ENCODE measurements at regions not wholly inside any gene's neighbourhood (a gene's known extent, or its start where the extent isn't known, plus 50 kb on each side); places are given as distances from the start of the nearest gene placed in this dataset.

DNA sequence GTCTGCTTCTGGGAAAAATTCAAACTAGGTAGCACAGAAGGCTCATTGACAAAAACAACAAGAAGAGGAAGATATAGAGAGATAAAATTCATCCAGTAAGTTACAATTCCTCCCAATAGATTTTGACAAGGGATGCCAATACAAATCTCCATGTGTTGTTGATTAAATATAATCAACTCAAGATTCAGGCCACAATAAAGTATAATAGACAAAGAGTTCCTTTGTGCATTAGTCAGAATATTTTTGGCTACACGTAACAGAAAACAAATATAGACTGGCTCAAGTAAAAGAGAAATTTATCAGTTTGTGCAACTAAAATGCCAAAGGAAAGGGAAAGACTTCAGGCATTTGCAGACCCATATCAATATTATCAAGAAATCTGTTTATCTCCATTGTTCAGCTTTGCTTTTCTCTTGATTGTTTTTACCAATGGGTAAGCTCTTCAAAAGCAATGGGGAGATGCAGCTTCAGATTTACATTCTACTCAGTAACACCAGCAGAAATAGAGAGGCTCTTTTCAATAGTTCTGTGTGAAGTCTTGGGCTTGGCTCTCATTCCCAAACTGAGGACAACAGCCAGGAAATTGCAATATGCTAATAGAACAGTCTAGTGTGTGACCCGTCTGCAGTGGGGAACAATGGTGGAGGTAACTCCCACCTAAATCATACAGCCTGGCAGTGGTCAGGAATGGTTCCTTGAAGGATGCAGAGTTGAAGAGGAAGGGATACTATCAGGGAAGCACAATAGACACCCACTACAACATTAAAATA is 77.6 kb upstream of the PROK2 start:
- no peaks in the 10 kb centered on the region for H3K4me1 ChIP-seq (ENCODE audit: control insufficient read depth, insufficient read depth, low read length)
- no peak overlapping the region for H3K27ac ChIP-seq (ENCODE audit: insufficient read depth, low read depth, low read length, poor library complexity, severe bottlenecking)
- H3K36me3 ChIP-seq (ENCODE audit: control insufficient read depth, insufficient read depth, low read length) = no peaks in the 10 kb centered on the region
- H3K27me3 ChIP-seq (ENCODE audit: control insufficient read depth, insufficient read depth, low read length, poor library complexity, severe bottlenecking) = no peaks in the 10 kb centered on the region
- WGBS, 2 experiments = 92 to 100% methylated on average over 2 of the region's 2 CpGs
- H3K9me3 ChIP-seq (ENCODE audit: control insufficient read depth, low read length) = no peaks in the 10 kb centered on the region
- H3K4me3 ChIP-seq (ENCODE audit: insufficient read depth, low read depth, low read length) = no peak overlapping the region

DNA sequence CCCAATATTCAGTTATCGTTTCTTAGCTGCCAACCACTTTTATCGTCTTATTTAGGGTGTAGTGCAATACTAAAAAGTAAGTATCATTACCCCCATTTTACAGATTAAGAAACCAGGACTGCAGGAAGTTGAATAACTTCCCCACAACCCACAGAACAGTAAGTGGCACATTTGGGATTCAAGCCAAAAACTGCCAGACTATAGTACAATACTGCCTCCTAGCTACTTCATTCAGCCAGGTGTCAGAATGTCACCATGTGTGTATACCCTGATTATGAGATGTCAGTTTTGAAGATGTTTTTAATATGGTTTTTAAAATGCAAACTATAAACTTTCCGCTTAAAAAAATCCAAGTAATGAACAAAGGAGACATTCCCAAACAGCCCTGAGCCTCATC is 74.2 kb upstream of the PROK2 start:
- H3K4me1 ChIP-seq (ENCODE audit: control insufficient read depth, insufficient read depth, low read length) = no peaks in the 10 kb centered on the region
- no peaks in the 10 kb centered on the region for H3K9me3 ChIP-seq (ENCODE audit: control insufficient read depth, low read length)
- H3K4me3 ChIP-seq (ENCODE audit: insufficient read depth, low read depth, low read length) = no peak overlapping the region
- no peak overlapping the region for H3K27ac ChIP-seq (ENCODE audit: insufficient read depth, low read depth, low read length, poor library complexity, severe bottlenecking)
- H3K27me3 ChIP-seq (ENCODE audit: control insufficient read depth, insufficient read depth, low read length, poor library complexity, severe bottlenecking) = no peaks in the 10 kb centered on the region
- WGBS, 2 experiments = 91 to 100% methylated on average over 1 of the region's 3 CpGs
- no peaks in the 10 kb centered on the region for H3K36me3 ChIP-seq (ENCODE audit: control insufficient read depth, insufficient read depth, low read length)

DNA sequence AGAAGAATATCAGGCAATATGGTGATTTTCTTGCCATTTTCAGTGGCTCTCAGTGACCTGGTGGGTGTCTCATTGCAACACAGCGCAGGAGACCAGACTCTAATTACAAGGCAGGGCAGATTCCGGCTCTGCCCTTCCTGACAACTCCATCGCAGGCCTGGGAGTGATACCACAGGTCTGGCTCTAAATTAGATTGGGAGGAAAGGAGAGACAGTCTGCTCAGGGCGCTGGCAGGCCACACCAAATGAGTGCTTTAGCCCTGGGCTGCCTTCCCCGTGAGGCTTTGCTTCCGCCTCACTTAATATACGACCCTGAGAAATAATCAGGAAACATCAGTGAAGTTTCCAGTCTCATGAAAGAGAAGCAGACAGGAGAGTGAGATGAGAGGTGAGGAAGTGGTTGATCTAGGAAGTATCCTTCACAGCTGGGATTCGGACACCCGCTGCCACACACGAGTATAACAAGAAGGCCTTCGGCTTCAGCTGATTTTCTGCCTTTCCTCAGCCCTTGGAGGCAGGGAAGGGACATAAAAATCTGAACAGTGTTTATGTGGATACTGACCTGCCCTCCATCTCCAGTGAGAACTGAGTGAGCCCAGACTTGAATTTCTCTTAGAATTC is 73.7 kb upstream of the PROK2 start:
- Histone ChIP-seq H3K9me3 (ENCODE audit: control insufficient read depth, low read length) (no peaks in the 10 kb centered on the region), H3K36me3 (ENCODE audit: control insufficient read depth, insufficient read depth, low read length) (no peaks in the 10 kb centered on the region), H3K4me1 (ENCODE audit: control insufficient read depth, insufficient read depth, low read length) (no peaks in the 10 kb centered on the region), H3K27ac (ENCODE audit: insufficient read depth, low read depth, low read length, poor library complexity, severe bottlenecking) (no peak overlapping the region), H3K27me3 (ENCODE audit: control insufficient read depth, insufficient read depth, low read length, poor library complexity, severe bottlenecking) (no peaks in the 10 kb centered on the region), H3K4me3 (ENCODE audit: insufficient read depth, low read depth, low read length) (no peak overlapping the region)
- 75 to 81% methylated on average over 11 of the region's 11 CpGs for WGBS, 2 experiments

DNA sequence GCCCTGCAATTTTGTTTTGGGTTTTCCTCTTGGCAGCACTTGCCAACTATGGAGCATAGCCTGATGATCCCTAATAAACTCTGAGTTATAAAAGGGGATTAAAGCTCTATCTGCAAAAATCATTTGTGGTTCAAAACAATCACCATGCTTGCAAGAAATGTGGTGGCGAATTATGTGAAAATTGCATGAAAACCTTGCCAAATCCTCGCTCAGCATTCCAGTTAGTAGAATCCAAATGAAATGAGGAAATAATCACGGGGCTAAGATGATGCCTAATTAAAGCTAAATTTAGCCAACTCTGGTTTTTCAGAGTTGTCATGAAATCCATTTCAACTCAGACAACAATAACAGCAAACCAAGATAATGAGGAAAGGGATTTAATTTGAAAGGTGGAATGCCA is 73.0 kb upstream of the PROK2 start:
- no peak overlapping the region for H3K27ac ChIP-seq (ENCODE audit: insufficient read depth, low read depth, low read length, poor library complexity, severe bottlenecking)
- H3K9me3 ChIP-seq (ENCODE audit: control insufficient read depth, low read length) = no peaks in the 10 kb centered on the region
- no peaks in the 10 kb centered on the region for H3K27me3 ChIP-seq (ENCODE audit: control insufficient read depth, insufficient read depth, low read length, poor library complexity, severe bottlenecking)
- 94 to 99% methylated on average over 3 of the region's 3 CpGs for WGBS, 2 experiments
- no peaks in the 10 kb centered on the region for H3K4me1 ChIP-seq (ENCODE audit: control insufficient read depth, insufficient read depth, low read length)
- H3K4me3 ChIP-seq (ENCODE audit: insufficient read depth, low read depth, low read length) = no peak overlapping the region
- H3K36me3 ChIP-seq (ENCODE audit: control insufficient read depth, insufficient read depth, low read length) = no peaks in the 10 kb centered on the region

GRCh38 chr3:71854706-71855105 is 69.8 kb upstream of the PROK2 start:
- no peak overlapping the region for H3K27ac ChIP-seq (ENCODE audit: insufficient read depth, low read depth, low read length, poor library complexity, severe bottlenecking)
- H3K27me3 ChIP-seq (ENCODE audit: control insufficient read depth, insufficient read depth, low read length, poor library complexity, severe bottlenecking) = no peaks in the 10 kb centered on the region
- H3K9me3 ChIP-seq (ENCODE audit: control insufficient read depth, low read length) = no peaks in the 10 kb centered on the region
- 73 to 84% methylated on average over 4 of the region's 4 CpGs for WGBS, 2 experiments
- H3K36me3 ChIP-seq (ENCODE audit: control insufficient read depth, insufficient read depth, low read length) = no peaks in the 10 kb centered on the region
- peaks cover 9% of the 10 kb centered on the region for H3K4me1 ChIP-seq (ENCODE audit: control insufficient read depth, insufficient read depth, low read length)
- no peak overlapping the region for H3K4me3 ChIP-seq (ENCODE audit: insufficient read depth, low read depth, low read length)

- H3K4me1 ChIP-seq (ENCODE audit: control insufficient read depth, insufficient read depth, low read length) = peaks cover 9% of the 10 kb centered on the region
- H3K27me3 ChIP-seq (ENCODE audit: control insufficient read depth, insufficient read depth, low read length, poor library complexity, severe bottlenecking) = no peaks in the 10 kb centered on the region
- H3K9me3 ChIP-seq (ENCODE audit: control insufficient read depth, low read length) = no peaks in the 10 kb centered on the region
- no peak overlapping the region for H3K4me3 ChIP-seq (ENCODE audit: insufficient read depth, low read depth, low read length)
- no peak overlapping the region for H3K27ac ChIP-seq (ENCODE audit: insufficient read depth, low read depth, low read length, poor library complexity, severe bottlenecking)
- no peaks in the 10 kb centered on the region for H3K36me3 ChIP-seq (ENCODE audit: control insufficient read depth, insufficient read depth, low read length)
- 93 to 98% methylated on average over 5 of the region's 5 CpGs for WGBS, 2 experiments
These were observed 69.1 kb upstream of the PROK2 start for GRCh38 chr3:71854096-71854495.

DNA sequence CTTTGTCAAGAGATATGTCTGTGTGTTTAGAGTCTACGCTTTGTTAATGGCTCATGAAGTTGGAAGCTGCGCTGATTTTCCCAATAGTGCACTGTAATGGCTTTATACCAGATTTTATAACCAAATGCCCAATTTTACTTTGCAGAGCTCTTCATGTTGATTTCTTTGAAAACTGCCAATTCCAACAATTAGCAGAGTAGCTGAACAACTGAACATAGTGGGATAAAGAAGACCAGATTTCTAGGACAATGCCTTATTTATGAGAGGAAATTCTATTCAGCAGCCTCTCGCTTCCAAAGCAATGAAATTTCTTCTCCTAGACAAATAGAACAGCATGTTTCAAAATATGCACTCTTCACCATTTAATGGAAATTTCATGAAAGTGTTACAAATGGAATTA is 66.9 kb upstream of the PROK2 start:
- 93 to 98% methylated on average over 3 of the region's 3 CpGs for WGBS, 2 experiments
- H3K4me3 ChIP-seq (ENCODE audit: insufficient read depth, low read depth, low read length) = no peak overlapping the region
- no peaks in the 10 kb centered on the region for H3K9me3 ChIP-seq (ENCODE audit: control insufficient read depth, low read length)
- no peaks in the 10 kb centered on the region for H3K36me3 ChIP-seq (ENCODE audit: control insufficient read depth, insufficient read depth, low read length)
- no peak overlapping the region for H3K27ac ChIP-seq (ENCODE audit: insufficient read depth, low read depth, low read length, poor library complexity, severe bottlenecking)
- peaks cover 9% of the 10 kb centered on the region for H3K4me1 ChIP-seq (ENCODE audit: control insufficient read depth, insufficient read depth, low read length)
- H3K27me3 ChIP-seq (ENCODE audit: control insufficient read depth, insufficient read depth, low read length, poor library complexity, severe bottlenecking) = no peaks in the 10 kb centered on the region

GRCh38 chr3:71850654-71851053 is 65.7 kb upstream of the PROK2 start:
- Histone ChIP-seq H3K36me3 (ENCODE audit: control insufficient read depth, insufficient read depth, low read length) (no peaks in the 10 kb centered on the region), H3K27ac (ENCODE audit: insufficient read depth, low read depth, low read length, poor library complexity, severe bottlenecking) (no peak overlapping the region), H3K27me3 (ENCODE audit: control insufficient read depth, insufficient read depth, low read length, poor library complexity, severe bottlenecking) (no peaks in the 10 kb centered on the region), H3K9me3 (ENCODE audit: control insufficient read depth, low read length) (no peaks in the 10 kb centered on the region), H3K4me1 (ENCODE audit: control insufficient read depth, insufficient read depth, low read length) (peaks cover 9% of the 10 kb centered on the region), H3K4me3 (ENCODE audit: insufficient read depth, low read depth, low read length) (no peak overlapping the region)
- 79 to 86% methylated on average over 1 of the region's 1 CpG for WGBS, 2 experiments

DNA sequence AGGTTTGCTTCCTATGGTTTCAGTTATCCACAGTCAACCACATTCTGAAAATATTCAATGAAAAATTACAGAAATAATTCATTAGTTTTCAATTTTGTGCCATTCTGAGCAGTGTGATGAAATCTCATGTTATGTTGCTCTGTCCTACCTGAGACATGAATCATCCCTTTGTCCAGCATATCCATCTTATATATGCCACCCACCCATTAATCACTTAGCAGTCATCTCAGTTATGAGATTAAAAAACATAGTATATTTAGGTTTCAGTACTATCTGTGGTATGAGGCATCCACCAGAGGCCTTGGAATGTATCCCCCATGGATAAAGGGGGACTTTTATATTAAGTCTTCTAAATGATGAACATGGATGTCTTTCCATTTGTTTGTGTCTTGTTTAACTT is 64.7 kb upstream of the PROK2 start:
- no peak overlapping the region for H3K27ac ChIP-seq (ENCODE audit: insufficient read depth, low read depth, low read length, poor library complexity, severe bottlenecking)
- H3K4me3 ChIP-seq (ENCODE audit: insufficient read depth, low read depth, low read length) = no peak overlapping the region
- H3K36me3 ChIP-seq (ENCODE audit: control insufficient read depth, insufficient read depth, low read length) = no peaks in the 10 kb centered on the region
- peaks cover 9% of the 10 kb centered on the region for H3K4me1 ChIP-seq (ENCODE audit: control insufficient read depth, insufficient read depth, low read length)
- no peaks in the 10 kb centered on the region for H3K9me3 ChIP-seq (ENCODE audit: control insufficient read depth, low read length)
- no peaks in the 10 kb centered on the region for H3K27me3 ChIP-seq (ENCODE audit: control insufficient read depth, insufficient read depth, low read length, poor library complexity, severe bottlenecking)

- WGBS, 2 experiments = 88 to 93% methylated on average over 3 to 4 of the region's 4 CpGs
- no peaks in the 10 kb centered on the region for H3K36me3 ChIP-seq (ENCODE audit: control insufficient read depth, insufficient read depth, low read length)
- no peaks in the 10 kb centered on the region for H3K27me3 ChIP-seq (ENCODE audit: control insufficient read depth, insufficient read depth, low read length, poor library complexity, severe bottlenecking)
- H3K9me3 ChIP-seq (ENCODE audit: control insufficient read depth, low read length) = no peaks in the 10 kb centered on the region
- no peak overlapping the region for H3K4me3 ChIP-seq (ENCODE audit: insufficient read depth, low read depth, low read length)
- peaks cover 9% of the 10 kb centered on the region for H3K4me1 ChIP-seq (ENCODE audit: control insufficient read depth, insufficient read depth, low read length)
- H3K27ac ChIP-seq (ENCODE audit: insufficient read depth, low read depth, low read length, poor library complexity, severe bottlenecking) = no peak overlapping the region
These were observed 62.8 kb upstream of the PROK2 start for GRCh38 chr3:71847794-71848193.
